DMS153 treated with DMSO at 0.1 percent for 48 hours (cell line): ENCODE measurements at regions not wholly inside any gene's neighbourhood (a gene's known extent, or its start where the extent isn't known, plus 50 kb on each side); places are given as distances from the start of the nearest gene placed in this dataset.
"Not testable (repeated sequence)": the region's sequence is repeated elsewhere in the genome, so short reads cannot be mapped to it uniquely, and the experiment has no call there.

Experiments
- DNase-seq: peaks from one replicate; lab custom pipeline; 2025; ENCODE audit not compliant: unreplicated experiment; lab: John Stamatoyannopoulos, UW

- no peak for DNase-seq
These were observed 214.1 kb downstream of the RPAP3 start for GRCh38 chr12:47491516-47492305.

GRCh38 chr12:47488888-47489287, 216.9 kb downstream of the RPAP3 start:
- DNase-seq = no peak

GRCh38 chr12:47481041-47481440, 224.8 kb downstream of the RPAP3 start:
- DNase-seq = no peak

- DNase-seq = no peak
These were observed 227.4 kb downstream of the RPAP3 start for GRCh38 chr12:47478426-47478825.

- DNase-seq = no peak
These were observed 232.7 kb downstream of the RPAP3 start for GRCh38 chr12:47473091-47473490.

GRCh38 chr12:47470349-47470748, 235.5 kb downstream of the RPAP3 start:
- DNase-seq = not testable (repeated sequence)

GRCh38 chr12:47463918-47464317, 241.9 kb downstream of the RPAP3 start:
- not testable (repeated sequence) for DNase-seq

- no peak for DNase-seq
These were observed 247.6 kb downstream of the RPAP3 start for GRCh38 chr12:47458279-47458678.

- DNase-seq = no peak
These were observed 256.0 kb downstream of the RPAP3 start for GRCh38 chr12:47449797-47450196.

GRCh38 chr12:47442310-47442709, 263.5 kb downstream of the RPAP3 start:
- no peak for DNase-seq

GRCh38 chr12:47441490-47441889, 264.3 kb downstream of the RPAP3 start:
- DNase-seq = no peak

- DNase-seq = no peak
These were observed 267.7 kb downstream of the RPAP3 start for GRCh38 chr12:47438175-47438574.

GRCh38 chr12:47437570-47437969, 268.3 kb downstream of the RPAP3 start:
- no peak for DNase-seq

- DNase-seq = no peak
These were observed 272.0 kb downstream of the RPAP3 start for GRCh38 chr12:47433876-47434275.

- DNase-seq = not testable (repeated sequence)
These were observed 279.0 kb downstream of the RPAP3 start for GRCh38 chr12:47426678-47427309.

- no peak for DNase-seq
These were observed 283.2 kb downstream of the RPAP3 start for GRCh38 chr12:47422611-47423010.

GRCh38 chr12:47419497-47419896, 286.3 kb downstream of the RPAP3 start:
- DNase-seq = no peak

GRCh38 chr12:47417955-47418354, 287.9 kb downstream of the RPAP3 start:
- no peak for DNase-seq

- no peak for DNase-seq
These were observed 288.7 kb downstream of the RPAP3 start for GRCh38 chr12:47417121-47417520.

GRCh38 chr12:47415054-47415453, 290.8 kb downstream of the RPAP3 start:
- DNase-seq = no peak

- DNase-seq = no peak
These were observed 291.3 kb downstream of the RPAP3 start for GRCh38 chr12:47414511-47414910.

- DNase-seq = no peak
These were observed 292.0 kb downstream of the RPAP3 start for GRCh38 chr12:47413806-47414205.
